ENCODE measurements at regions not wholly inside any gene's neighbourhood (a gene's known extent, or its start where the extent isn't known, plus 50 kb on each side); places are given as distances from the start of the nearest gene placed in this dataset.

DNA sequence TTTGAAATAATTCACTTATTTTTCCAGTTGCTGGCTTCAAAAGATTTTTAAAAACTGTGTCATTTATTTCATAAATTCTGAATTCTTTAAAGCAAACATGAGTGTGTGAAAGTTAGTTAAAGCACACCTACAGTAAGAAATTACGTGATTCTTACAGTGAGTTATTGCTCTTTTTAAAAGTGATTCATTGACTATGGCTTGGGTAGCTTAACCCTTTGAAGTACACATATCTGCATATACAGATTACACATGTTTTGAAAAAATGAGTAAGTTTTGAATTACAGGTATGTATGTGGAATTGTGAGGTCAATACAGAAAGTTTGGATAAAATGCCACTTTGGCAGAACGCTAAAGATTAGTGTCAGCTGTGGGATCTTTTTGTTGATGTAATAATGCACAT lies 64.5 kb upstream of the MBNL1 start:
- Histone ChIP-seq H3F3A (replicated peaks; ENCODE audit: insufficient read depth) (no peaks in the 10 kb centered on the region), H3K9ac (no peak overlapping the region), H3K4me1 (ENCODE audit: control insufficient read depth in 1 of 2, insufficient read depth in 2 of 2, low read depth in 1 of 2, low read length in 1 of 2) (peaks cover 2 to 15% of the 10 kb centered on the region in 2 experiments; a peak in 3 of 4 replicates), H3K9me3 (no peaks in the 10 kb centered on the region), H3K27ac (ENCODE audit: low read depth in 2 of 2, low read length in 1 of 2) (no peak overlapping the region; a peak in 1 of 4 replicates), H3K4me2 (peak overlapping the region; percentile 32; the same call in 1 of the 2 replicates), H3K79me2 (ENCODE audit: insufficient read depth) (no peaks in the 10 kb centered on the region), H2AFZ (ENCODE audit: low read depth) (no peak overlapping the region; the same call in 1 of the 2 replicates), H3K4me3 (ENCODE audit: low read depth in 2 of 2, low read length in 1 of 2) (no peak overlapping the region), H3K9me2 (no peaks in the 10 kb centered on the region), H3K27me3 (ENCODE audit: insufficient read depth) (no peaks in the 10 kb centered on the region), H4K20me1 (ENCODE audit: insufficient read depth) (no peaks in the 10 kb centered on the region), H3K36me3 (replicated peaks in 1 of 2; ENCODE audit: control insufficient read depth in 1 of 2, insufficient read depth in 2 of 2, low read length in 1 of 2) (no peaks in the 10 kb centered on the region)
- ChIA-PET CTCF (interaction anchor here (1.2 to 1.3 kb wide), 2 partner anchors 13 to 262 kb away, joined by 3 to 4 read pairs; no protein-coding TSS in a partner anchor), POLR2A (no interaction called here)
- DNase-seq, result no peak
- TF ChIP-seq RXRA (IDR thresholded peaks at IDR 0.05; ENCODE audit: borderline replicate concordance, low read depth), result no peak
- WGBS (ENCODE audit: low lambda C conversion rate), result 81% methylated on average over 2 of the region's 2 CpGs

- Histone ChIP-seq H3K9me2 (no peaks in the 10 kb centered on the region), H3K9me3 (no peaks in the 10 kb centered on the region), H3K36me3 (replicated peaks in 1 of 2; ENCODE audit: control insufficient read depth in 1 of 2, insufficient read depth in 2 of 2, low read length in 1 of 2) (no peaks in the 10 kb centered on the region), H3K79me2 (ENCODE audit: insufficient read depth) (no peaks in the 10 kb centered on the region), H2AFZ (ENCODE audit: low read depth) (no peak overlapping the region), H4K20me1 (ENCODE audit: insufficient read depth) (no peaks in the 10 kb centered on the region), H3F3A (replicated peaks; ENCODE audit: insufficient read depth) (no peaks in the 10 kb centered on the region), H3K27me3 (ENCODE audit: insufficient read depth) (no peaks in the 10 kb centered on the region), H3K4me2 (no peak overlapping the region), H3K27ac (ENCODE audit: low read depth in 2 of 2, low read length in 1 of 2) (no peak overlapping the region), H3K4me1 (ENCODE audit: control insufficient read depth in 1 of 2, insufficient read depth in 2 of 2, low read depth in 1 of 2, low read length in 1 of 2) (peaks cover 2 to 15% of the 10 kb centered on the region in 2 experiments; a peak in 3 of 4 replicates), H3K9ac (no peak overlapping the region), H3K4me3 (ENCODE audit: low read depth in 2 of 2, low read length in 1 of 2) (no peak overlapping the region)
- 85% methylated on average over 3 of the region's 3 CpGs for WGBS (ENCODE audit: low lambda C conversion rate)
- ChIA-PET POLR2A (no interaction called here), CTCF (interaction anchor here (1.3 kb wide), 1 partner anchor 261 kb away, joined by 4 read pairs; no protein-coding TSS in a partner anchor)
- TF ChIP-seq MAX (IDR thresholded peaks at IDR 0.05; ENCODE audit: low read depth) (no peak), FOXM1 (IDR thresholded peaks at IDR 0.05; ENCODE audit: low read depth) (no peak), PBX3 (IDR thresholded peaks at IDR 0.05) (no peak), CHD2 (IDR thresholded peaks at IDR 0.05; ENCODE audit: low read length, partially characterized antibody) (no peak), TCF12 (IDR thresholded peaks at IDR 0.05) (no peak), TAF1 (IDR thresholded peaks at IDR 0.05; ENCODE audit: borderline replicate concordance, low read depth, low read length) (no peak), SIN3A (IDR thresholded peaks at IDR 0.05; ENCODE audit: borderline replicate concordance, low read depth, low read length) (no peak), CTCF (IDR thresholded peaks at IDR 0.05) (no peak)
- DNase-seq, result no peak
Measured at GRCh38 chr3:152205097-152205593, 63.6 kb upstream of the MBNL1 start.
